ENCODE measurements at regions not wholly inside any gene's neighbourhood (a gene's known extent, or its start where the extent isn't known, plus 50 kb on each side); places are given as distances from the start of the nearest gene placed in this dataset.
A peak's percentile ranks its signal among the peaks of the same experiment; 100 is the strongest.
"Not testable (repeated sequence)": the region's sequence is repeated elsewhere in the genome, so short reads cannot be mapped to it uniquely, and the experiment has no call there.

- in situ Hi-C loops (cut with HindIII; ENCODE audit: low pct_ligation_motif_present, low pct_unique_long_range_greater_than_20kb, low sequenced_read_pairs), result no loop called here
- DNase-seq, result no peak
Measured at GRCh38 chr21:14613486-14614224, 67.5 kb upstream of the SAMSN1 start.

GRCh38 chr21:14610119-14610518 lies 64.0 kb upstream of the SAMSN1 start:
- not testable (repeated sequence) for DNase-seq

GRCh38 chr21:14609274-14609673 lies 63.2 kb upstream of the SAMSN1 start:
- DNase-seq, result no peak
- in situ Hi-C loops (cut with HindIII; ENCODE audit: low pct_ligation_motif_present, low pct_unique_long_range_greater_than_20kb, low sequenced_read_pairs), result no loop called here

More at GRCh38 chr21:14610119-14610518, 64.0 kb upstream of the SAMSN1 start:
- in situ Hi-C loops (cut with HindIII; ENCODE audit: low pct_ligation_motif_present, low pct_unique_long_range_greater_than_20kb, low sequenced_read_pairs), result not testable (repeated sequence)

DNA sequence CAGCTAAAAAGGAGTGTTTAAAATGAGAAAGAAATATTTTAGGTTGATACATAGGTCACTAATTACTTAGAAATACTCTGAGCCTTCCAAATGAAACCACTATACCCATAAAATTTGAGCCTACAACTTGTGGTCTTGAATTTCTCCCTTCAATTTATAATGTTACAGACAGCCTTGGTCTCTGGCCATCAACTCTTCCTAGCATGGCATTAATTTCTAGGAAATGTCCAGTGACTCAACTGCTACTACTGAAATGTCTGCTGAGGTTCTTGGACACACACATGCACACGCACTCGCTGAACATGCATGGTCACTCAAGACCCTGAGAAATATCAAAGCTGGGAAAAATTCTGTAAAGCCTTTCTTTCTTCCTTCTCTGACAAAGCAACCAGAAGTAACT lies 61.1 kb upstream of the SAMSN1 start:
- in situ Hi-C loops (cut with HindIII; ENCODE audit: low pct_ligation_motif_present, low pct_unique_long_range_greater_than_20kb, low sequenced_read_pairs), result no loop called here
- no peak for DNase-seq

- DNase-seq, result peak; percentile 50
Measured at GRCh38 chr21:14603202-14603601, 57.1 kb upstream of the SAMSN1 start.

GRCh38 chr21:14602382-14602958 lies 56.4 kb upstream of the SAMSN1 start:
- in situ Hi-C loops (cut with HindIII; ENCODE audit: low pct_ligation_motif_present, low pct_unique_long_range_greater_than_20kb, low sequenced_read_pairs), result no loop called here
- peak; percentile 8 for DNase-seq

More at GRCh38 chr21:14603202-14603601, 57.1 kb upstream of the SAMSN1 start:
- in situ Hi-C loops (cut with HindIII; ENCODE audit: low pct_ligation_motif_present, low pct_unique_long_range_greater_than_20kb, low sequenced_read_pairs), result no loop called here

GRCh38 chr21:14600569-14601297 lies 54.6 kb upstream of the SAMSN1 start:
- no peak for DNase-seq
- in situ Hi-C loops (cut with HindIII; ENCODE audit: low pct_ligation_motif_present, low pct_unique_long_range_greater_than_20kb, low sequenced_read_pairs), result no loop called here

DNA sequence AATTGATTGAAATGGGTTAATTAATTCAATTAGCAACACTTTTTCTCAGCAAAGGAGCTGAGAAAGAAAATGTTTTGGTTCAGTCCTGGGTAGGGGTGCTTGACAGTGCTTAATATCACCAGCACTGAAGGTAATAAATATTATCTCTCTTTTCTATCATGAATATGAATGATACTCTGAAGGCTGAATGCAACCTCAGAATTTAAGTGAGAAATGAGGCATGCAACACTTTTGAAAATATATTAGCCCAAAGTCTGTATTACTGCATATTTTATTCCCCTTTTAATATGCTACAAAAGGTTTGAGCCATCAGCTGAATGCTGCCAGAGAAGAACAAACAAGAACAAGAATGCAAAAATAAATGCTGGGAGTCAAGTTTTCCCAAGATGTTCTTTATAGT lies 52.0 kb upstream of the SAMSN1 start:
- DNase-seq, result no peak
- in situ Hi-C loops (cut with HindIII; ENCODE audit: low pct_ligation_motif_present, low pct_unique_long_range_greater_than_20kb, low sequenced_read_pairs), result no loop called here
